SK-N-SH (cell line): ENCODE measurements at regions not wholly inside any gene's neighbourhood (a gene's known extent, or its start where the extent isn't known, plus 50 kb on each side); places are given as distances from the start of the nearest gene placed in this dataset.

Source experiments
- CTCF ChIA-PET: fragments of 300-600, 350-600 bp; formaldehyde crosslinking; extraction: SDS; loops from one replicate; lab custom pipeline; 2021; lab: Yijun Ruan, JAX
- POLR2A ChIA-PET: fragments of 350-600 bp; sonication (Branson Sonifier 250); formaldehyde crosslinking; extraction: SDS; loops from one replicate; lab custom pipeline; 2020; ENCODE audit warnings: antibody characterized with exemption, inconsistent platforms; lab: Yijun Ruan, JAX
- DNase-seq: peaks from one replicate; pipeline ENCODE4 v3.0.0; 2012
- H2AFZ ChIP-seq: fragments of 200-600 bp; sonication (generic); 2 replicates; pipeline ENCODE4 v1.8.1; 2016; ENCODE audit warnings: antibody characterized with exemption, mild to moderate bottlenecking, low read depth
- H3F3A ChIP-seq: fragments of 200-600 bp; sonication (generic); replicated peaks from 2 replicates; pipeline ENCODE3; 2016; ENCODE audit warnings: antibody characterized with exemption, mild to moderate bottlenecking; ENCODE audit not compliant: insufficient read depth
- H3K27ac ChIP-seq, 2 experiments: fragments of 200-500 bp in 1 of 2; fragments of 200-600 bp in 1 of 2; sonication (Bioruptor generic) in 1 of 2; sonication (generic), shearing (Covaris generic) in 1 of 2; 2 replicates each; pipeline versions ENCODE4 v1.5.1 to v1.6.1; 2014 to 2016; ENCODE audit warnings: low read depth in 2 of 2, inconsistent platforms in 1 of 2, low read length in 1 of 2, mild to moderate bottlenecking in 1 of 2, mixed read lengths in 1 of 2
- H3K27me3 ChIP-seq: fragments of 200-600 bp; sonication (generic), shearing (Covaris generic); 2 replicates; pipeline ENCODE4 v1.6.1; 2016; ENCODE audit warnings: mixed run types; ENCODE audit not compliant: insufficient read depth
- H3K36me3 ChIP-seq, 2 experiments: fragments of 200-500 bp in 1 of 2; fragments of 200-600 bp in 1 of 2; sonication (Bioruptor generic) in 1 of 2; sonication (generic) in 1 of 2; replicated peaks in 1 of 2; 2 replicates each; pipeline versions ENCODE3 to v1.5.1; 2014 to 2016; ENCODE audit warnings: low read length in 1 of 2, mild to moderate bottlenecking in 1 of 2; ENCODE audit not compliant: insufficient read depth in 2 of 2, control insufficient read depth in 1 of 2
- H3K4me1 ChIP-seq, 2 experiments: fragments of 200-500 bp in 1 of 2; fragments of 200-600 bp in 1 of 2; sonication (Bioruptor generic) in 1 of 2; sonication (generic), shearing (Covaris generic) in 1 of 2; 2 replicates each; pipeline versions ENCODE4 v1.5.1 to v1.6.1; 2014 to 2016; ENCODE audit warnings: low read depth in 1 of 2, low read length in 1 of 2, mixed run types in 1 of 2; ENCODE audit not compliant: insufficient read depth in 2 of 2, control insufficient read depth in 1 of 2
- H3K4me2 ChIP-seq: fragments of 200-600 bp; sonication (generic), shearing (Covaris generic); 2 replicates; pipeline ENCODE4 v1.6.1; 2017; ENCODE audit warnings: mixed run types
- H3K4me3 ChIP-seq, 2 experiments: fragments of 200-500 bp in 1 of 2; fragments of 200-600 bp in 1 of 2; sonication (Bioruptor generic) in 1 of 2; sonication (generic), shearing (Covaris generic) in 1 of 2; 2 replicates each; pipeline versions ENCODE4 v1.5.1 to v1.8.1; 2014 to 2016; ENCODE audit warnings: low read depth in 2 of 2, inconsistent platforms in 1 of 2, low read length in 1 of 2, mild to moderate bottlenecking in 1 of 2, mixed read lengths in 1 of 2, moderate library complexity in 1 of 2
- H3K79me2 ChIP-seq: fragments of 200-600 bp; sonication (generic); 2 replicates; pipeline ENCODE4 v1.8.1; 2017; ENCODE audit warnings: mild to moderate bottlenecking; ENCODE audit not compliant: insufficient read depth
- H3K9ac ChIP-seq: fragments of 200-600 bp; sonication (generic); 2 replicates; pipeline ENCODE4 v1.6.1; 2017; ENCODE audit warnings: mixed run types
- H3K9me2 ChIP-seq: fragments of 200-600 bp; sonication (generic); 2 replicates; pipeline ENCODE4 v1.6.1; 2017; ENCODE audit warnings: mixed run types
- H3K9me3 ChIP-seq: fragments of 200-600 bp; sonication (generic); 2 replicates; pipeline ENCODE4 v1.6.1; 2017; ENCODE audit warnings: mixed run types, mild to moderate bottlenecking, moderate library complexity
- H4K20me1 ChIP-seq: fragments of 200-600 bp; sonication (generic); 2 replicates; pipeline ENCODE4 v1.6.1; 2017; ENCODE audit warnings: mild to moderate bottlenecking, mixed run types; ENCODE audit not compliant: insufficient read depth
- EP300 ChIP-seq, 2 experiments: IDR thresholded peaks; 2 replicates each; pipeline versions ENCODE4 v1.4.0 to v1.6.1; 2012; ENCODE audit warnings: borderline replicate concordance in 1 of 2, low read depth in 1 of 2, low read length in 1 of 2
- FOSL2 ChIP-seq: IDR thresholded peaks from 2 replicates; pipeline ENCODE4 v1.4.0; 2012; ENCODE audit warnings: low read depth, mild to moderate bottlenecking, moderate library complexity, borderline replicate concordance
- MXI1 ChIP-seq: IDR thresholded peaks from 2 replicates; pipeline ENCODE4 v1.6.1; 2012; ENCODE audit warnings: mild to moderate bottlenecking, low read depth, low read length, improper control_type of control experiment
- NFIC ChIP-seq: IDR thresholded peaks from 2 replicates; pipeline ENCODE4 v1.4.0; 2012; ENCODE audit warnings: borderline replicate concordance
- POLR2AphosphoS5 ChIP-seq: IDR thresholded peaks from 2 replicates; pipeline ENCODE4 v1.6.1; 2012; ENCODE audit warnings: low read depth, low read length
- RAD21 ChIP-seq: IDR thresholded peaks from 2 replicates; pipeline ENCODE4 v1.6.1; 2012; ENCODE audit warnings: mild to moderate bottlenecking, low read length
- RCOR1 ChIP-seq: fragments of 150-350 bp; IDR thresholded peaks from 2 replicates; pipeline ENCODE4 v1.6.1; 2017; ENCODE audit warnings: antibody characterized with exemption, low read length
- TAF1 ChIP-seq: IDR thresholded peaks from 2 replicates; pipeline ENCODE4 v1.6.1; 2012; ENCODE audit warnings: low read depth, mild to moderate bottlenecking, low read length, moderate library complexity, borderline replicate concordance
- WGBS: methylation state at CpG from one replicate; pipeline ENCODE4 v1.1.6; 2017; ENCODE audit warnings: low lambda C conversion rate; 5-methylcytosine and 5-hydroxymethylcytosine counted together
- TF ChIP-seq, protein P1 (sequence below): IDR thresholded peaks from 2 replicates; pipeline ENCODE4; 2012
- TF ChIP-seq, protein P2 (sequence below): IDR thresholded peaks from 2 replicates; pipeline ENCODE4 v1.4.0; 2012; ENCODE audit warnings: low read depth, borderline replicate concordance
- TF ChIP-seq, protein P3 (sequence below): fragments of 200-600 bp; sonication (generic); IDR thresholded peaks from 2 replicates; pipeline ENCODE4 v1.6.1; 2017; ENCODE audit warnings: antibody characterized with exemption, mild to moderate bottlenecking, moderate library complexity

DNA sequence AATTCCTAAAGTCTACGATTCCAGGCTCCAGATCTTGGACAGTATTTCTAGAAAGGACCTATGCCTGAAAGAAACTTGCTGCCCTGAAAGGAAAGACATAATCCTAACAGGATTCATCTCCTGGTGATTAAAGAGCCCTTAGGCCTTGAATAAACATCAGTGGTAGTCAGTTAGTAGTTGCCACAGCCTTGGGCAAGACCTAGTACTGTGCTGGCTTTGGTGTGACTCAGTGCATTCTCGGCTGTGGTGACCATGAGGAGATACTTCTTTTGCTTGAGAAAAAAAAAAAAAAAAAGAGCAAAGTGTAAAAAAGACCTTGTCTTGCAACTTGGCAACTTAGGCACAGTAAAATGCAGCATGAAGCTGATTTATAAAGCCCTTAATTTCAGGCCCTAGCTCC, 188.2 kb downstream of the DCAF12L2 start (continued):
- TF ChIP-seq, protein P1, sequence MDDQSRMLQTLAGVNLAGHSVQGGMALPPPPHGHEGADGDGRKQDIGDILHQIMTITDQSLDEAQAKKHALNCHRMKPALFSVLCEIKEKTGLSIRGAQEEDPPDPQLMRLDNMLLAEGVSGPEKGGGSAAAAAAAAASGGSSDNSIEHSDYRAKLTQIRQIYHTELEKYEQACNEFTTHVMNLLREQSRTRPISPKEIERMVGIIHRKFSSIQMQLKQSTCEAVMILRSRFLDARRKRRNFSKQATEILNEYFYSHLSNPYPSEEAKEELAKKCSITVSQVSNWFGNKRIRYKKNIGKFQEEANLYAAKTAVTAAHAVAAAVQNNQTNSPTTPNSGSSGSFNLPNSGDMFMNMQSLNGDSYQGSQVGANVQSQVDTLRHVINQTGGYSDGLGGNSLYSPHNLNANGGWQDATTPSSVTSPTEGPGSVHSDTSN: no peak
- TF ChIP-seq EP300 (IDR thresholded peaks at IDR 0.05; ENCODE audit: borderline replicate concordance in 1 of 2, low read depth in 1 of 2, low read length in 1 of 2): no peak
- no peak for TF ChIP-seq RAD21
- TF ChIP-seq NFIC: no peak
- TF ChIP-seq, protein P2, sequence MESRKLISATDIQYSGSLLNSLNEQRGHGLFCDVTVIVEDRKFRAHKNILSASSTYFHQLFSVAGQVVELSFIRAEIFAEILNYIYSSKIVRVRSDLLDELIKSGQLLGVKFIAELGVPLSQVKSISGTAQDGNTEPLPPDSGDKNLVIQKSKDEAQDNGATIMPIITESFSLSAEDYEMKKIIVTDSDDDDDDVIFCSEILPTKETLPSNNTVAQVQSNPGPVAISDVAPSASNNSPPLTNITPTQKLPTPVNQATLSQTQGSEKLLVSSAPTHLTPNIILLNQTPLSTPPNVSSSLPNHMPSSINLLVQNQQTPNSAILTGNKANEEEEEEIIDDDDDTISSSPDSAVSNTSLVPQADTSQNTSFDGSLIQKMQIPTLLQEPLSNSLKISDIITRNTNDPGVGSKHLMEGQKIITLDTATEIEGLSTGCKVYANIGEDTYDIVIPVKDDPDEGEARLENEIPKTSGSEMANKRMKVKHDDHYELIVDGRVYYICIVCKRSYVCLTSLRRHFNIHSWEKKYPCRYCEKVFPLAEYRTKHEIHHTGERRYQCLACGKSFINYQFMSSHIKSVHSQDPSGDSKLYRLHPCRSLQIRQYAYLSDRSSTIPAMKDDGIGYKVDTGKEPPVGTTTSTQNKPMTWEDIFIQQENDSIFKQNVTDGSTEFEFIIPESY: no peak

DNA sequence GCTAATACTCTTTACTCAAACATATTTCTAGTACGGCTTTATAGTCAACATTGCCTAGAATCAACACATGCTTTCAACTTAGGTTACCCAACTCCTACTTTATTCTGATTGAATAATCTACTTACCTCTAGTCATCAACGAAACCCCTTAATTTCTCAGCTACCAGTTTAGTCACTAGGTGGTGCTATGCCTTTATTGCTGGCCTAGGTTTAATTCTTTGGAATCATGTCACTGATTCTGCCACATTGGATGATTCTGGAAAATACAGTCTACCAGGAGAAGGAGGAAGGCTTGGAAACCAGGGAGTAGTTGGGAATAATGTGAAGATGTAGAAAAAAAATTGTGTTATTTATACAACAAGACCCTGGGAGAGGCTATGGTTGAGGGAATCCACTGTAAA, 167.7 kb downstream of the DCAF12L2 start:
- H3F3A ChIP-seq: no peaks in the 10 kb centered on the region
- H3K9me3 ChIP-seq: no peaks in the 10 kb centered on the region
- POLR2A ChIA-PET: no interaction called here
- H3K27me3 ChIP-seq: no peaks in the 10 kb centered on the region
- H3K9ac ChIP-seq: no peak overlapping the region
- TF ChIP-seq RAD21 (peak; percentile 50), FOSL2 (no peak), MXI1 (no peak), RCOR1 (no peak), POLR2AphosphoS5 (no peak), TAF1 (no peak)
- TF ChIP-seq, protein P3, sequence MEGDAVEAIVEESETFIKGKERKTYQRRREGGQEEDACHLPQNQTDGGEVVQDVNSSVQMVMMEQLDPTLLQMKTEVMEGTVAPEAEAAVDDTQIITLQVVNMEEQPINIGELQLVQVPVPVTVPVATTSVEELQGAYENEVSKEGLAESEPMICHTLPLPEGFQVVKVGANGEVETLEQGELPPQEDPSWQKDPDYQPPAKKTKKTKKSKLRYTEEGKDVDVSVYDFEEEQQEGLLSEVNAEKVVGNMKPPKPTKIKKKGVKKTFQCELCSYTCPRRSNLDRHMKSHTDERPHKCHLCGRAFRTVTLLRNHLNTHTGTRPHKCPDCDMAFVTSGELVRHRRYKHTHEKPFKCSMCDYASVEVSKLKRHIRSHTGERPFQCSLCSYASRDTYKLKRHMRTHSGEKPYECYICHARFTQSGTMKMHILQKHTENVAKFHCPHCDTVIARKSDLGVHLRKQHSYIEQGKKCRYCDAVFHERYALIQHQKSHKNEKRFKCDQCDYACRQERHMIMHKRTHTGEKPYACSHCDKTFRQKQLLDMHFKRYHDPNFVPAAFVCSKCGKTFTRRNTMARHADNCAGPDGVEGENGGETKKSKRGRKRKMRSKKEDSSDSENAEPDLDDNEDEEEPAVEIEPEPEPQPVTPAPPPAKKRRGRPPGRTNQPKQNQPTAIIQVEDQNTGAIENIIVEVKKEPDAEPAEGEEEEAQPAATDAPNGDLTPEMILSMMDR: peak; percentile 62
- TF ChIP-seq, all 33 proteins: peak for 2
- H3K4me1 ChIP-seq: no peaks in the 10 kb centered on the region
- H3K36me3 ChIP-seq: no peaks in the 10 kb centered on the region
- no peak overlapping the region; a peak in 1 of 4 replicates for H3K4me3 ChIP-seq
- H3K9me2 ChIP-seq: no peaks in the 10 kb centered on the region
- 2% methylated on average over 2 of the region's 2 CpGs for WGBS
- H3K4me2 ChIP-seq: no peak overlapping the region
- H3K79me2 ChIP-seq: no peaks in the 10 kb centered on the region
- no peak overlapping the region for H3K27ac ChIP-seq
- no peak overlapping the region for H2AFZ ChIP-seq
- CTCF ChIA-PET: interaction anchor here (0.6 to 1.4 kb wide), 7 partner anchors 9 to 878 kb away, joined by 3 to 5 read pairs (median 3); no protein-coding TSS in a partner anchor
- peak; percentile 1 for DNase-seq
- no peaks in the 10 kb centered on the region for H4K20me1 ChIP-seq
